ENCODE measurements at regions not wholly inside any gene's neighbourhood (a gene's known extent, or its start where the extent isn't known, plus 50 kb on each side); places are given as distances from the start of the nearest gene placed in this dataset.

DNA sequence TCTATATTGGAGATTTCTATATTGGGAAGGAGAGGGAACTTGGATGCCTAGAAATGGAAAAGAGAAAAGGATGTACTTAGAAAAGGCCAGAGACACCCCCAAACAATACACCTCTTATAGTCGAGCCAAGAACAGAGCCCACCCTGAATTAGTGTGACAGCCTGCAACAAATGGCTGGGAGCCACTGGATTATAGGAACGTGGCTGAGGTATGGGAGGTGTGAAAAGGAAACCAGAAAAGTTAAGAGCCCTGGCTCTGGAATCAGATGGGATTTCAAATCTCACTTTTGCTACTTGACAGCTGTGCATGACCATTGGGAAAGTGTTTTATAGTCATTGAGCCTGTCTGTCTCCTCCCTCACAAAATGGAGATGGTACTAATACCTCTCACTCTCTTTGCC lies 394.0 kb downstream of the ZNF521 start:
- DNase-seq = no peak

DNA sequence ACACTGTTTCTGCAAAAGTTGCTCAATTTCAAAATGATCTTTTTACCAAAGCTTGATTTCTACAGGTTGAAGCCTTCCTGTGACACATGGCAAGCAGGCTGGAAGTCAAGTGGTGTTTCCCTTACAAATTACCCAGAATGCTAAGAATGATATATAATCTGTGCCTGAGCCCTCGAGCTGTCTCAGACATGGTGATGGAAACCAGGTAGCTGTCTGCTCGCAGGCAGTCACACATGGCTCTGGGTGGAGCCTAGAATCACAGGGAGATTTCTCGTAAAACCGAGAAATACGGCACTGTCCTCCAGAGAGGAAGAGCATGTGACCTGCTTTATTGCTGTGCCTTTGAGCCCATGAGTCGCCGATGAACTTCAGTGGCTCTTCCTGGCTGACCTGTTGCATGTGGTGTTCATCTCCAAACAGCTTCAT lies 392.9 kb downstream of the ZNF521 start:
- no peak for DNase-seq

DNA sequence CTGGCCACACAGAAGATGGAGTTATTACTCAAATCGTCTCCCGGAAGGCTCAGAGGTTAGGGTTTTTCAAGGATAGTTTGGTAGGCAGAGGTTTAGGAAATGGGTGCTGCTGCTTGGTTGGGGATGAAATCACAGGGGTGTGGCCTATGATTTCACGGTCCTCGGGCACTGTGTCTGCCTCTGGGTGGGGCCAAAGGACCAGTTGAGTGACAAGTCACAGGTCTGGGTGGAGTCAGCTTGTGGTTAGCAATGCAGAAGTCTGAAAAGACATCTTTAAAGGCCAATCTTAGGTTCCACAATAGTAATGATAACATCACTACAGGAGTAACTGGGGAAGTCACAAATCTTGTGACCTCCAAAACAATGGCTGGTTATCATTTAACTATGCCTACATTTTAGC lies 387.8 kb downstream of the ZNF521 start:
- DNase-seq = no peak

DNA sequence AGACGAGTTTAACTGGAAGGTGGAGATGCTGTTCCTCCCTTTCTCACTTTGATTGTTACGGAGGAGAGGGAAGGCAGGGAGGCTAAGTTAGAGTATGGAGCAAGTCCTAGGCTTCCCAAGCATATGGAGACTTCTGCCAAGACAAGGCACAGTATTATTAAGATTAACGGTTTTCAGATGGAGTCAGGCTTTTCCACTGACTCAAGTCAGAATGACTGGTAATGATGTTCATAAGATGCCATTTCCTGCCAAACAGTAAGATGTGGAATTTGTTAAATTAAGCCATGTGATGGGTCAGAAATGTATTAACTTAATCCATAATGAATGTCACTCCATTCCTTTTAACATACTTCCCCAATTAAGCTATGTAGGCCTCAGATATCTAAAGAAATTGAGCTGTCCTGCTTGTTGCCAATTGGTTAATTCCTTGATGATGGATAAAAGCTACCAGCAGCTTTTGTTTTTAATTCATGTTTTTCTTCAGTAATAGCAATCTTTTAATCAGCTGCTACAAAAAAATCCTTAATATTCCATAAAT lies 383.7 kb downstream of the ZNF521 start:
- no peak for DNase-seq

DNA sequence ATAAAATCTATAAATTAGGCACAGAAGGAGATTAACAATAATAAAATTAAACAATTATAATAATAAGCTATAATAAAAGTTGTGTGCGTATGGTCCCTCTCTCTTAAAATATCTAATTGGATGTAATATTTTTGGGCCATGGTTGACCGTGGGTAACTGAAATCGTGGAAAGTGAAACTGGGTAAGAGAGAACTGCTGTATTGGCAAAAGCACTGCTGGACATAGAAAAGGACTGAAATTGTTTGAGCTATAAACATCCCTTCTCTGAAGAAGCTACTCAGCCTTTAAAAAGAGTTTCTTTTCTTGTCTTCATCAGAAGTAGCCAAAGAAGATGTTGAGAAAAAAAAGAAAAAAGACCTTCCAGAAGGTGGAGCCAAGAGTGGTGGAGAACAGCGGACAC lies 379.4 kb downstream of the ZNF521 start:
- DNase-seq = no peak

DNA sequence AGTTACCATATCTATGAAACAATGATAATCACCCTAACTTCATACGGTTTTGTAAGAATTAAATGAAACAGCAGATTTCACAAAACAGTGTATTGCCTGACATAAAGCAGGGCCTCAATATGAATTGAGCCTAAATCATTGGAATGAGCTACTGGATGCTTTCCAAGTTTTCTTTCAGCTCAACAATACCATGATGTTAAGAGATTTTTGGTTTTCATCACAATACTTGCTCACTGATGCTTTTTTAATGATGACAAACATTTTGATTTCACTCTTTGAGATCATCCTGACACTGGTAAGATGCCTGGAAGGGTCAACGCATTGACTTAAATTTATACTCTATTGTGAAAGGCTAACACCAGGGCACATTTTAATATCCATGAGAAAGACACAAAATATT lies 377.5 kb downstream of the ZNF521 start:
- no peak for DNase-seq

DNA sequence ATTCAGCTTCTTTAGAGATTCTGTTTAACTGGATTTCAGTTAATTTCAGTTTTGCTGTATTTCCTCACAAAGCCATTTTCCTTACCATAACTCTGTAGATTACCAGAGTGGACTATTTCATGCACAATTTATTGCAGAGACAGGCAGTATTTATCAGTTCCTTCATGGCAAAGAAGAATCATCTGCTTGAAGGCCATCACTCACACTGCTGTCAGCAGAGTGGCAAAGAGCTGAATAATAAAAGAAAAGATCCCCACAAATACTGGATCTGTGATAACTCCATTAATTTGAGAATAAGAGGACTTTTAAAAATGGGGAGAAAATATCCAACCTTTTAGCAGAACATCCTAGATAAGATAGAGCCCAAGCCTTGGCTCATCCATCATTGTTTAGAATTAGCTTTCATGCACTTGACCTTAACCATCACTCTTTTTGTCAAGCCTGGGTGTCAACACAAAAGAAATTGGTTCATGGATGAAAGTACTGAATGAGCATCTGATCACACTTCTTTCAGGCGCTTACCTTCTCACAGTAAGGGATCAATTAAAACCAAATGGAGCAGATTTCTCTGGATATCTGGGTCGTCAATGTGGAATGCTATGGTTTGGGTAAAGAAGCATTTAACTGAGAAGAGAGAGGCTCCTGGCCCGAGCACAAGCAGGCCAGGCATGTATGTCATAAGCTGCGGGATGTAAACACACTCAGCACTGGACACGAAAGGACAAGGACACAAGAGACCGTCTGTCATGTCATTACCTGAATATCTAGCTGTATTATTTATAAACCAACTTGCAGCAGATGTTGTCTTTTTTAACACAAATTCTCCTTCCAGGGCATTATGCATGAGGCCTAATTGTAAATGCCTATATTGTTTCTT lies 376.2 kb downstream of the ZNF521 start:
- no peak for DNase-seq

DNA sequence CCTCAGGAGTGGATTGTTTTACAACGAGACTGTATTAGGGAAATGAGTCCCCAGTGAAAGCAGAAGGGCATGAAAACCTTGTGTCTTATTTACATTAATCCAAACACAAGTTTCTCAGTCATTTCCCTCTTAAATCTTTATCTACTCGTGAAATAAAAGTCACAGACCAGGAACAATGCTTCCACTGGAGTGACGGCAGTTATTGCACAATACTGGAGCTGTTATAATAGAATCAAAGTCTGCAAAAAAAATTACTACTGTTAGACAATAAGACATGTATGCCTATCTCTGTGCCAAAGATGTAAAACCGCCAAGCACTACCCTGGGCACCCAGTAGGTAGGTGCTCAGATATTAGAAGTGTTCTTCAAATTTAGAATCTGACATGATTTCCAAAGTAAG lies 375.5 kb downstream of the ZNF521 start:
- no peak for DNase-seq

DNA sequence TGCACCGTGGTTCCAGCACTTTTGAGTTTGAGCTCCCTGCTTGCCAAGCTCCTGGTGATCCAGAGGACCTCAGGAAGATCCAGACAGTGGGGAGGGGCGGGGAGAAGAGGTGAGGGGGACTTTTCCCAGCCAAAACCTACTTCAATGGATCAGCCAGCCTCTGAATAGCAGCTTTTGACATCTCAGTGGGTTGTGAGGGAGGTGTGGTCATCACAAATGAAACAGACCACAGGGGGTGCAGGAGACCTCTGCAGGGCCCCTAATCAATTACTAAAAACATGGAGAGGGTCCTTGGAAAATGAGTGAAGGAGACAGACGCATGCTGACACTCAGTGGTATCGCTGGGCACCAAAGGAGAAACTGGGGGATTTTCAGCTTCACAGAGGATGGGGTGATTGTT lies 372.7 kb downstream of the ZNF521 start:
- no peak for DNase-seq

DNA sequence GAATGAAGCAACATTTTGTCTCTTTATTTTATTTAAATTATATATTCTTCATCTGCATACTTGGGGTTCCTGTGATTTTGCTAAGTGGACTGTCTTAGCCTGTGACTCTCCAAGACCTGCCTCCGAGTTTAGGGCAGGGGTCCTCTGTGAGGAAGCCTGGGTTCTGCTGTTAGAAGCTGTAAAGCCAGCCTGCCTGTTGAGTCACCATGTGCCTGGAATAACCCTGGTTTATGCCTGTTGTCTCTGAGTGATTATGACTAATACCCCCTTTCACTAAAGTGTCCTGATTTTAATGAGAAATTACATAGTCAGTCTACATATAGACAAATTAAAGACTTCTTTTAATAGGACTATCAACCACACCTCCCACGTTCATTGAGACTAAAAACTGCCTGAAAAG lies 369.1 kb downstream of the ZNF521 start:
- no peak for DNase-seq

DNA sequence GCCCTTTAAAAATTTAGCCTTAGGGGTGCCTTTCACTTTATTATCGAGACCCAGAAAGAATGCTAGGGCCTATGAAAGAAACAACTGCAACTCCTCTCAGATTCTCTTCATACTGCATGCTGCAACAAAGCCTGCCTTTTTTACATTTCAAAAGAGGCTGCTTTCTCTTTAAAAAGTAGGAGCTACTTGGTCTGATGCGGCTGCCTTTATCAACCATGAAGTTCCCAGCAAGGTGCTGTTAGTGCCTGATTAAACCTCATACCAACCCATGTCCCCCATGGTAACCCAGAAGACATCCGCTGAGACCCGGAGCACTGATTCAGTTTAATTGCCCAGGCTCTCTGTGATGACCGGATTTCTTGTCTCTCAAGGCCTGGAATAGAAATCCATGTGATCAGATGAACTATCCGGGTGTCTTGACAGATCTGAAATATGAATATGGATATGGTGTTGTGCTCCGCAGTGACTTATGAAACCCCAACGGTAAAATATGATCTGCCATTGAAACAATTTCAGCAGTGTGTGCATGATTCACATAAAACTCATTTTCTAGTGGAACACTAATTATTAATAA lies 368.3 kb downstream of the ZNF521 start:
- no peak for DNase-seq

DNA sequence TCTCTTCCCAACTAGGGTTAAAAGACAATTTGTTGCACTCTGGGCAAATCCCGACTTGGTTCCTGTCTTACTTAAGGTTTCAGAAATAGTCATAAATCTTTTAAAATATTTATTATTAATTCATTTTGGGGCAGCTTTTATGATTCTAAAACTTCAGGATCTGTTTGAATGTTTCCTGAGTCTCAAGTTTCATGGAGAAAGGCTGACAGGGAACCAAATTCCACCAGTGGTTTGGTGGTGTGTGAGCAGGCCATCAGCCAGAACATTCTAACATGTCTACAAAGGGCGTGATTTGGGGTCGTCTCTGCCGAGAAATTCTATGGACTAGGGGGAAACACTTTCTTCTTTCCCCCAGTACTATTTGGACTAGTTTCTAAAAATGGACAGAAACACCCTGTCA lies 366.4 kb downstream of the ZNF521 start:
- DNase-seq = no peak

DNA sequence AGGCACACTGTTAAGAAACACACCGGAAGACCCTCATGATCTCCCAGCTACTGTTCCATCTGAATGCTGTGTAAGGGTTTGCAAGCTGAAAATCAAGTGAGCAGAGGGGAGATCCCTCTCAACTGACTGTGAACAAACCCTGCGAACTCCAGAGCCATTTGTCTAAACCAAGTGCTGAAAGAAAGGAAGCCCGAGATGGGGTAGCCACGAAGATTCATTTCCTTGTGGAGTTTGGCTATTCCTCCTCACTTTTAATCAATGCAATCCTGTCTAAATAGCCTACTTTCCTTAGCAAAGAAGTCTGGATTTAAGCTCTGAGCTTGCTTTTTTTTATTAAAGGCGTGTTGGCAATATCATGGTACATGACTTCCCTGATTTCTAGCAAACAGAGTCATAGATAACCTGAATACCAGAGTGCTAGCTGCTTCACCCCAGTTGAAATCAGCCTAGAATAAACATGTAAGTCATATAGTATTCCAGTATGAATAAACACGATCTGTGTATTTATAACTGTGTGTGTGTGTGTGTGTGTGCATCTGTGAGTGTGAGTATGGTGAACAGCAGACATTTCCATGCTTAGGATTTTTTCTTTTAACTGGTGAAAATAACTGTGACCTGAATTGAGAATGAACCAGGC lies 365.2 kb downstream of the ZNF521 start:
- no peak for DNase-seq

DNA sequence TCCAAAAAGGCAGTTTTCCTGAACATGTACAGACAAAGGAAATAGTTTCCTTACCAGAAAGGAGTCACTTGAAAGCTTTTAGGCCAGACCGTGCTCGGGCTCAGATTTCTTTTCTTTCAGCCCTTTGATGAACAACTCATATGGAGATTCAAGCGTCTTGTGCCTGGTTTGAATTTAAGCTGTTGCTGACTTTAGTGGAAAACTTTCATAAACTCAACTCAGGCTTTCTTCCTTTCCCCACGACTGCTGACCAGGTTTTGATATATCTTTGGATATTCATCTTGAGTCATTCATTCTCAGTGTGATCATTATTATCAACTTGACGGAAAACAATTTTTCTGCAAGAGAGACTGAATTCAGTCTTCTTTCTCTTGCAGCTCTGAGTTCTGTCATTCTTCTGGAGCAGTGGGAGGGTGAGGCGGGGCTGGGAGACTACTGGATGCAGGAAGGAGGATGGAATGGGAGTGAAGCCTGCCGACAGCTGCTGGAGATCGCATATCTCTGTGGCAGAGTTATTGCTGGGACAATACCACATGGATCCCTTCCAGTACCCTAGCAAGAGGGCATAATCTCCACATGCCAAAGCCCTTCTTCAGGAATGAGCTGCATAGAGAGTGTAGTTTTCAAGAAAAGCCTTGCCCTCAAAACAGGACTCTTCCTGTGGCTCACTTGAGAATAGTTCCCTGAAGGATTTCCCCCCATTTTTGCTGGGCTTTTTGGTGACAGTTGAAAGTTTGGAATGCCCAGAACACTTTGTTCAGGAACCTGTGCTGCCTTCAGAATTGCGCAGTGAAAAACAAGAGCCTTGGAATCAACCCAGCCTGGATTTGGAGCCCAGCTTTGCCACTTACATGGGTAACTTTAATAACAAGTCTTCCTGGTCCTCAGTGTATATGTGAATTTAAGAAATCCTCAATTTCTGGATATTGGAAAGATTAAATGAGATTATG lies 364.4 kb downstream of the ZNF521 start:
- DNase-seq = no peak

DNA sequence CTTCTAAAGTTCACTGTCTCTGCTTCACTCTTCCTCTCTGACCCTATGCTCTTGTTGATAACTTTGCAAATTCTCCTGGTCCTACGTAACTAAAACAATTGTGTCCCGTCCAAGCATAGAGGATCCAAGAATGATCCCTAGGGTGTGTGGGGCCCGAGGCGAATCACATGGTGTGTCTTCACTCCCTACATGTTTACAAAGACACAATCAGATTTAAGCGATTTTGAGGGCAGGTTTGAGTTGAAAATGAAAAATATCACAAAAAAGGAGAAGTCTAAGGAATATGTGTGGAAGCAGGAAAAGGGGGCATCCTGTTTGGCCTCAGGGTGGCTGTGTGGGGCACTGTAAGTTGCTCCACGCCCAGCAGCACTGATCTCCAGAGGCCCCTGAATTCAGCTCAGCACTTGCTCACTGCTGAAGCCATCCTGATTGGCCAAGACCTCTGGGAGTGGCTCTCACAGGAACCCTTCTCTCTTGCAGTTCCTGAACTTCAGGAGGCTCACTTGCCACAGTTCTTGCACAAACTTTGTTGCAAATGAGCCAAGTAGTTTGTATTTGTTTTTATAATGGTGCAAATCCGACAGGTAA lies 363.6 kb downstream of the ZNF521 start:
- DNase-seq = no peak

DNA sequence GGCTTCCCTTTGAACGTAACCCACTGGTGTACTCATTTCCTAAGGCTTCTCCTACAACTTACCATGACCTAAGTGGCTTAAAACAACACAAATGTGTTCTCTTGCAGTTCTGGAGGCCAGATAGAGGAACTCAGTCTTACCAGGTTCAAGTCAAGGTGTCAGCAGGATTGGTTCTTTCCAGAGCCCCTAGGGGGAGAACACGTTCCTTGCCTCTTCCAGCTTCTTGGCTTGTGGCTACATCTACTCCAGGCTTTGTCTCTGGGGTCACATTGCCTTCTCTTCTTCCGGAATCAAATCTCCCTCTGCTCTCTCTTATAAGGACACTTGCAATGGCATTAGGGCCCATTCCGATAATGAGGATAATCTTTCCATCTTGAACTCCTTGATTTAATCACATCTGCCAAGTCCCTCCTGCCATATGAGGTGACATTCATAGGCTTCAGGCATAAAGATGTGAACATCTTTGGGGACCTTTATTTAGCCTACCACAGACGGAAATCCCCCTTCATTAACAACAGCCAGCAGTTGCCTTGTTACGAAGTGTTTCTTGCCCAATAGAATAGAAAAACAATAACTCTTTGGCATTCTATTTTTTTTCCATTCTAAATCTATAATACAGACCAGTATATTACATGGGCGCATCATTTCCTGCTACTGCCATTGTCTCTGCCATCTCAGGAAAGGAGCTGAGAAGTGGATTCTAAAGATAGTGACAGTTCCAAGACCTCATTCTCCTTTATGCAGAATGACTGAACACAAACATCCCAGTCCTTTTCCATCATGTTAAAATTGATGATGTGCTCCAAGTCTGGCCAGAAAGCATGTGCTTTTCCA lies 362.0 kb downstream of the ZNF521 start:
- no peak for DNase-seq

DNA sequence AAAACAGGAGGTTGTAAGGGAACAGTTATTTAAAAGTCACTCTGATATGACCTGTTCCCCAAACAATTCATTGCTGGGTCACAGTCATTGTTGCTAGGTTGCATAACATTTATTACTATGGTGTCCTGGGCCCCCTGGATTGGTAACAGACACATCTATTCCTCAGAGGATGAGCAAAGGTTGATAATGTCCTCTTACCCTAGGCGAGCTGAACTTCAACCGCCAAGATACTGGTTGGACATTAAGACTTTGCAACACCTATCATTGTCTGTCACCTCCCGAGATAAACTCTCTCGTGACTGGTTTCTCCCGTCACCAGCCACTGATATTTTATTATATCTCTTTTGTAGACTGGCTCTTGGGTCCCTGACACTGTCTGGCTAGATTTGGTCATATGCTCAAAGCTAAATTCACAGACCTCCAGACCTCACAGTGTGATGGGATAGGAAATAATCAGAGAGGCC lies 361.3 kb downstream of the ZNF521 start:
- no peak for DNase-seq

DNA sequence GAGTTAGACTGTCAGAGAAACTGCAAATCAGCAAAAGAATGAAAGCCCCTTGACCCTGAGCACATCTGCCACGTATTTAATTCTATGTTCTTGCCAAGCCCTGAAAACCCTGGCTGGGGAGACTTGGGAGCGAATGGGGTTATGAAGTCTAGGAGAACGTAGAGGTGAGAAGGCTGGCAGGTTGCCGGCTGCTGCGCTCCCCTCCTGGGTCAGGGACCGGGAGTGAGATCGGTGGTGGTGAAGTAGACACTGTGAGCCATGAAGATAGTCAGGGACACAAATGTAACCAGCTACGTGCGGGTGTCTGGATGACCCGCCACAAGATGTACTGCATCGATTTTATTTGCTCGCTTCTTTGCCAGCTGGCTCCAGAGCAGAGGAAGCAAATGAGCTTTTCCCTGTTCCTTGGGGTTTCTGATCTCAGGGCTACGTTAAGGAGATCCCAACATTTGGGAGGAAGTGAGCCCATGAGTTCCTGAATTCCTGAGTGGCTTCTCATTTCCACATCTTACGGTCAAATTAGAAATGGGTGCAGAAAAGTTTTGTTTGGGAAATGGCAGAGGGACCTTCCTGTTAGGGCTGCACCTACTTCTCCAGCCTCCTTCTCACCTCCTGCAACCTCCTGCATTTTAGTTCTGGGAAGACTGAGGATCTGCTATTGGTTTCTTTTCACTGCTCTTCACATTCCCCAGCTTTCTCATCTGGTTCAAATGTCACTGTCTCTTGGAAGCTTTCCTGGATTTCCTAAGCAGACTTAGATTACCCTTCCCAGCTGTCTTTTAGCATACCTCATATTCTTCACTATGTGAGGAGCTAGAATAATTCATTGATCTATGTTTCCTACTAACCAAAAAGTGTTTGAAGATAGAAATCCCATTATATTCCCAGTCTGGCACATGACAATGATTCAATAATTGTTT lies 360.6 kb downstream of the ZNF521 start:
- no peak for DNase-seq

DNA sequence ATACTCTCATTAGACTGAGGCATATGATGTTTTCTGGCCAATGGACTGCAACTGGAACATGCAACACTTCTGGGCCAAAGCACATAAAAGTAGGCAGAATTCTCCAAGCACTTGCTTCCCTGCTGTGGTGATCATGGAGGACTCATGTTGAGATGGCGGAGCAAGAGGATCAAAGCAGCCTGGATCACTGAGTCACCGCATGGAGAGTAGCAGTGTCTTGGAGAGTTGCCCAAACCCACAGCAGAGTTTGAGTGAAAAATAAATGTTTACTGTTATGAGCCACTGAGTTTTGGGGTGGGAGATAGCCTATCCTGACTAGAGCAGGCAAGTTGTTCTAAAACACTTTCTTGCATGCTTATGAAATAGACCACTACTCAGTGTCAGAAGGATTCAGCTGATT lies 359.5 kb downstream of the ZNF521 start:
- no peak for DNase-seq

DNA sequence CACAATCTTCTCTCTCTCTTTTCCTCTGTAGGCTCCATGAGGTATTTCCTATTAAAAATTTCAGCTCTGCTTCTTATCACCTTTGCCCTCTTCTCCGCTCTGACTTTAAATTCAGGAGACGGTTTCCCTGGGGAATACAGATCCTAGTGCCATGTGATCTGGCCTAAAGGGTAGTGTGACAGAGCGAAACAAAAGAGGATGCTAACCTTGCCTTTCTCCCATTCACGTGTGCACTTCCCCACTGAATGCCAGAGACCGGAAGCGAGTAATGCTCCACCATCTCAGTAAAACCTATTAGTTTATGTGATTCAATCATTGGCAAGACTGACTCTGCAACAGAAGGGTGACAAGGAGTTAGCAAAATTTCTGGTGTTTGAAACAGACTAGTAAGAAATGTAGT lies 358.3 kb downstream of the ZNF521 start:
- DNase-seq = no peak

Data from NCI-H1092 (cell line).